Testis (tissue), 2 donors: ENCODE measurements at regions not wholly inside any gene's neighbourhood (a gene's known extent, or its start where the extent isn't known, plus 50 kb on each side); places are given as distances from the start of the nearest gene placed in this dataset.
"Not testable (repeated sequence)": the region's sequence is repeated elsewhere in the genome, so short reads cannot be mapped to it uniquely, and the experiment has no call there.

Experiments
- DNase-seq: peaks from one replicate; pipeline ENCODE4 v3.0.0-alpha.2; 2019
- H3K27ac ChIP-seq, 2 donors: fragments of 200-600 bp; sonication (generic); one replicate each; pipeline ENCODE4 v1.5.1; 2019
- H3K27me3 ChIP-seq: fragments of 200-600 bp; sonication (generic); one replicate; pipeline ENCODE4 v1.5.1; 2019
- H3K36me3 ChIP-seq: fragments of 200-600 bp; sonication (generic); one replicate; pipeline ENCODE4 v1.5.1; 2017; ENCODE audit warnings: low read depth; ENCODE audit errors: missing control alignments
- H3K4me1 ChIP-seq: fragments of 200-600 bp; sonication (generic); one replicate; pipeline ENCODE4 v1.5.1; 2019
- H3K4me3 ChIP-seq, 2 donors: fragments of 200-600 bp; sonication (generic); one replicate each; pipeline ENCODE4 v1.5.1; 2017 to 2019
- H3K9me3 ChIP-seq: fragments of 200-600 bp; sonication (generic); one replicate; pipeline ENCODE4 v1.5.1; 2017
- POLR2A ChIP-seq: fragments of 450-650 bp; IDR thresholded peaks from one replicate; pipeline ENCODE4 v1.6.1; 2017; ENCODE audit warnings: antibody characterized with exemption, mild to moderate bottlenecking, moderate library complexity
- WGBS, 2 donors: methylation state at CpG; one replicate each; pipeline ENCODE4 v1.1.5; 2018; 5-methylcytosine and 5-hydroxymethylcytosine counted together
- intact Hi-C: fragments of 100-400 bp; cut with DNase I; formaldehyde crosslinking; loops from one replicate; pipeline ENCODE4 v1.15.1; 2023; ENCODE audit warnings: low total_unique reads
- TF ChIP-seq, protein P1 (sequence below), 3 experiments: fragments of 450-650 bp in 2 of 3; fragments of 200-600 bp in 1 of 3; sonication (generic) in 1 of 3; IDR thresholded peaks; one replicate each; pipeline ENCODE4 v1.5.1; 2016 to 2019; ENCODE audit warnings: antibody characterized with exemption in 3 of 3, mild to moderate bottlenecking in 2 of 3, moderate library complexity in 1 of 3

DNA sequence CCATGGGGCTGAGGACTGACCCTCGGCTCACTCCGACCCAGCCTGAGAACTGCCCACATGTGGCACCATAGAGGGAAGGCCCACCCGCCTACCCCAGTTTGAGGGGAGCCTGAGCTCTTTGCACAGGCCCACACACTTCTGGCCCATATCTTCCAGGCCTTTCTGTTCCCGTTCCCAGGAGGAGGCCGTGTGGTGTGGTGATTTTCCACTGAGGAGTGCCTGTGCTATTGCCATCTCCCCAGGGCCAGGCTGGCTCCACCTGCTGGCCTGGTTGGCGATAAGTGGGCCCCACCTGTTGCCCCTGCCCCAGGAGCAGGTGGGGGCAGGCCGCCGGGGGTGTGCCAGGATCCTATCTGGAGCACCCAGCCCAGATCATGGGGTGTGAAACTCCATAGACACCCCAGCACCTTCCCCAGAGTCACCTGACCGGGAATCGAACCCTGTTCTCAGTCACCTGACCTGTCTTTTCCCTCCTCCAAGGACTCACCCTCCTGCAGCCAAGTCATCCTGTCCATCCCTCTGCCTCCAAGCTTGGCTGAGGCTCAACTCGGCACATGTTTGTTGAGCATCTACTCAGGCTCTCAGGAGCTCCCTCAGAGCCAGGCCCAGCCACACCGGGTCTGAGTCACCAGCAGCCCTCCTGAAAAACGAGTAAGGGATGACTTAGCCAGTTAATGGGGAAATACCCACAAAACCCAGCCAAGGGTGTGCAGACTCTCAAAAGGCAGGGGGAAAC is 120.1 kb downstream of the CYP26B1 start:
- DNase-seq, result no peak
- Histone ChIP-seq H3K9me3 (no peaks in the 10 kb centered on the region), H3K36me3 (no peaks in the 10 kb centered on the region), H3K4me3 (no peak overlapping the region), H3K4me1 (no peaks in the 10 kb centered on the region), H3K27ac (no peak overlapping the region), H3K27me3 (no peaks in the 10 kb centered on the region)
- intact Hi-C loops, result no loop called here
- 91 to 92% methylated on average over 12 to 13 of the region's 13 CpGs for WGBS, 2 donors
- TF ChIP-seq POLR2A, result no peak
- TF ChIP-seq, protein P1, sequence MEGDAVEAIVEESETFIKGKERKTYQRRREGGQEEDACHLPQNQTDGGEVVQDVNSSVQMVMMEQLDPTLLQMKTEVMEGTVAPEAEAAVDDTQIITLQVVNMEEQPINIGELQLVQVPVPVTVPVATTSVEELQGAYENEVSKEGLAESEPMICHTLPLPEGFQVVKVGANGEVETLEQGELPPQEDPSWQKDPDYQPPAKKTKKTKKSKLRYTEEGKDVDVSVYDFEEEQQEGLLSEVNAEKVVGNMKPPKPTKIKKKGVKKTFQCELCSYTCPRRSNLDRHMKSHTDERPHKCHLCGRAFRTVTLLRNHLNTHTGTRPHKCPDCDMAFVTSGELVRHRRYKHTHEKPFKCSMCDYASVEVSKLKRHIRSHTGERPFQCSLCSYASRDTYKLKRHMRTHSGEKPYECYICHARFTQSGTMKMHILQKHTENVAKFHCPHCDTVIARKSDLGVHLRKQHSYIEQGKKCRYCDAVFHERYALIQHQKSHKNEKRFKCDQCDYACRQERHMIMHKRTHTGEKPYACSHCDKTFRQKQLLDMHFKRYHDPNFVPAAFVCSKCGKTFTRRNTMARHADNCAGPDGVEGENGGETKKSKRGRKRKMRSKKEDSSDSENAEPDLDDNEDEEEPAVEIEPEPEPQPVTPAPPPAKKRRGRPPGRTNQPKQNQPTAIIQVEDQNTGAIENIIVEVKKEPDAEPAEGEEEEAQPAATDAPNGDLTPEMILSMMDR (IDR thresholded peaks at IDR 0.05), result no peak

DNA sequence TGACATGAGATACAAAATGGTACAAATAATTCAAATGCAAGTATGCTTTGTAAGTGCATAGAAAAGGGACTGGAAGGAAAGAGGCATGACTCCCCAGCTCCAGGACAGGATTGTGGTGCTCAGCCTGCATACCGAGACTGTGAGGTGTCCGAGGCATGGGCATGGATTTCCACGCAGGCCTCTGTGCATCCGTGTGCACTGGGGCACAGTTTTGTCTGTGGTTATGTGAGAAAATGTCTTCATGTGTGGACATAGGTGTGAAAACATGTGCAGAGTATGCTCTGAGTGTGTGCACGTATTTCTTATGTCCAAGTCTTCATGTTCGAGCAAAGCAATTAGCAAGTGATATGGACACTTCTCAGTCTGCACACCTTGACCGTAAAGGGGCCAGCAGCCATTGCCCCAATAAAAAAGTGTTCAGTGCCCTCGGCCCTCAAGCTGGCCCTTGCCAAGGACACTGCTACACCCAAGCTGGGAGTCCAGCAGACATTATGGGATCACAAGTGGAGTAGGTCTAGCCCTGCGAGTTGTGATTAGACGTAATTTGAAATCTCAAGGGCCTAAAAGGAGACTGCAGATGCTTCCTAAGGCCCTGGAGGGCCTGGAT is 120.7 kb downstream of the CYP26B1 start:
- Histone ChIP-seq H3K27ac (no peak overlapping the region), H3K4me1 (no peaks in the 10 kb centered on the region), H3K36me3 (no peaks in the 10 kb centered on the region), H3K27me3 (no peaks in the 10 kb centered on the region), H3K9me3 (no peaks in the 10 kb centered on the region), H3K4me3 (no peak overlapping the region)
- DNase-seq, result no peak
- WGBS, 2 donors, result 87 to 88% methylated on average over 9 to 10 of the region's 10 CpGs
- TF ChIP-seq POLR2A, result no peak
- TF ChIP-seq, protein P1 (IDR thresholded peaks at IDR 0.05), result no peak
- intact Hi-C loops, result no loop called here

DNA sequence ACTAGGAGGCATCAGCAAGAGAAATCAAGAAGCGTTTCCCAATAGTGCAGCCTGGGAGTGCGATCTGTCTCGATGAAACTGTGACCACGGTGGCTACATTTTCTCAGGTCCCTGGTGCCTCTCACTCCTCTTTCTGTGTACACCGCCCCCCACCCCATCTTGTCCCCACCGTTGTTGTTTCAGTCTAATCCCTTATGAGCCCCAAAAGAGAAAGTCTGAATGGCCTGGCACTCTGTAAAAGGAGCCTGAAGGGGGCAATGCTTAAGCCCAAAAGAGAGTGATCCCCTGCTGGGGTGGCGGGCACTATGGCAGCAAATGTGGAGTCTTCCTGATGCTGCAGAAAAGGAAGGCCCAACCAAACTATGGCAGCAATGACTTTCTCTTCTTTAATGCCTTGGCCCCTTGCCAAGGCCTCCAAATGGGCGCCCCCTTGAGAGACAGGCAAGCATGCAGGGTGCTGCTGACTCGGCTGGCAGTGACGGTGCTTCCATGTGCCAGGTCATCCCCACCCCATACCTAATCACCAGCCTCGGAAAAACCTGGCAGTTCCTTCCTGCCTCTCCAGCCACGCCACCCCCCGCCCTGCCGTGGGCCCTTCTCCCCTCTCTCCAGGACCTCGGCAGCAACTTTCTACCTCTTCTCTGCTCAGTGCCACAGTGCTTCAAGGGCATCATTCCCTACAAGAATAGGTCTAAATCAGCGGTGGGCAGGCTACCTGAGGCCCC is 123.0 kb downstream of the CYP26B1 start:
- no peaks in the 10 kb centered on the region for H3K27me3 ChIP-seq
- H3K27ac ChIP-seq, result no peak overlapping the region
- no peak overlapping the region for H3K4me3 ChIP-seq
- no peaks in the 10 kb centered on the region for H3K4me1 ChIP-seq
- intact Hi-C loops, result no loop called here
- WGBS, 2 donors, result 87 to 92% methylated on average over 16 of the region's 16 CpGs
- TF ChIP-seq, protein P1 (IDR thresholded peaks at IDR 0.05), result no peak
- no peak for TF ChIP-seq POLR2A
- DNase-seq, result no peak
- H3K36me3 ChIP-seq, result no peaks in the 10 kb centered on the region
- no peaks in the 10 kb centered on the region for H3K9me3 ChIP-seq

DNA sequence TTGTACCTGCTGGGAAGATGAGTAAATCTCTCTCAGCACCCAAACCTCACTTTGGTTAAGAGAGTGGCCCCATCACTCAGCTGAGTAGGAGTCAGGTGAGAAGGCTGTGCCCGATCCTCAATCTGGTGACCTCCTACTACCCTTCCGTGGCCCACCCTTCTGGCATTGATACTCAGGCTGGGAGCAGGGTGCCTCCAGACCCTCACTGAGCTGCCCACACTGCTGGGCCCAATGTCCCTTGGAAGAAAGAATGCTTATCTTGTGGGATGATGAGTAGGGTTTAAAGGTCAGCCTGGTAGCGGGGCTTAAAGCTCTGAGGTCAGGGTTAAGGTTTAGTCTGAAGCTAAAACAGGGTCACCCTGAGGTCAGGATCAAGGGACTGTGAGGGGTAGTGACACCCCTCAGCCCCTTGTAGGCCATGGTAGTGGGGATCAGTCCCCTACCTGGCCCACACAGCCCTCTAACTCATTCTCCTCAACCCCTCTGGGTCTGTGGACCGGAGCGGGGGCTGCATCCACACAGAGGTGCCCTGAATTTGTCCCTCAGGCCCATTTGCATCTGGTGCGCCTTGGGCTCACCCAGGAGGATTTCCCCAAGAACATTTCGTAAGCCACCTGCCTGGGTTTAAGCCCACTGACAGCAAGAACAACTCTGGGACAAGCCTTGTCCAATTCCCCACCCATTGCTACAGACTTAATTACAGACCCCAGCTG is 123.8 kb downstream of the CYP26B1 start:
- Histone ChIP-seq H3K27ac (no peak overlapping the region), H3K4me3 (no peak overlapping the region), H3K4me1 (no peaks in the 10 kb centered on the region), H3K27me3 (no peaks in the 10 kb centered on the region), H3K36me3 (no peaks in the 10 kb centered on the region), H3K9me3 (no peaks in the 10 kb centered on the region)
- intact Hi-C loops, result no loop called here
- DNase-seq, result no peak
- TF ChIP-seq POLR2A, result no peak
- TF ChIP-seq, protein P1 (IDR thresholded peaks at IDR 0.05), result no peak
- WGBS, 2 donors, result 90 to 100% methylated on average over 3 to 7 of the region's 7 CpGs

DNA sequence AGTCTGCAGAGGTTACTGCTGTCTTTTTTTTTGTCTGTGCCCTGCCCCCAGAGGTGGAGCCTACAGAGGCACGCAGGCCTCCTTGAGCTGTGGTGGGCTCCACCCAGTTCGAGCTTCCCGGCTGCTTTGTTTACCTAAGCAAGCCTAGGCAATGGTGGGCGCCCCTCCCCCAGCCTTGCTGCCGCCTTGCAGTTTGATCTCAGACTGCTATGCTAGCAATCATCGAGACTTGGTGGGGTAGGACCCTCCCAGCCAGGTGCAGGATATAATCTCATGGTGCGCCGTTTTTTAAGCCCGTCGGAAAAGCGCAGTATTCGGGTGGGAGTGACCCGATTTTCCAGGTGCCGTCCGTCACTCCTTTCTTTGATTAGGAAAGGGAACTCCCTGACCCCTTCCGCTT is 126.3 kb downstream of the CYP26B1 start:
- DNase-seq, H3K9me3 ChIP-seq, H3K27me3 ChIP-seq, H3K4me3 ChIP-seq, H3K36me3 ChIP-seq, H3K27ac ChIP-seq, H3K4me1 ChIP-seq, intact Hi-C loops: not testable (repeated sequence)
- WGBS, 2 donors, result 79 to 83% methylated on average over 15 to 16 of the region's 16 CpGs
